ENCODE measurements at regions not wholly inside any gene's neighbourhood (a gene's known extent, or its start where the extent isn't known, plus 50 kb on each side); places are given as distances from the start of the nearest gene placed in this dataset.

DNA sequence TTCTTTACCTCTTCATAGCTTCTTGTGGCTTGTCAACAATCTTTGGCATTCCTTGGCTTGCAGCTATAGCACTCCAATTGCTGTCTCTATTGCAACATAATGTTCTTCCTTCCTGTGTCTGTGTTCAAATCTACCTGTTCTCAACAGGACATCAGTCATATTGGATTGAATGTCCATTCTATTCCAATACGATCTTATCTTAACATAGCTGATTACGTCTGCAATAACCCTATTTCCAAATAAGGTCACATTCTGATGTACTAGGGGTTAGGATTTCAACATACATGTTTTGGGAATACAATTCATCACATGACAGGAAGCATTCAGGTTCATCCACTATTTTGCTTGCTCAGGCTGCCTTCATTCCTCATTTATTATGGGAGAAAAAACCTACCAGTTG lies 684.4 kb upstream of the CITED2 start:
- DNase-seq (ENCODE audit: low read depth in 3 of 3, low spot score in 1 of 3): no peak

GRCh38 chr6:140052736-140053729 lies 678.6 kb upstream of the CITED2 start:
- DNase-seq (ENCODE audit: low read depth in 3 of 3, low spot score in 1 of 3): no peak

DNA sequence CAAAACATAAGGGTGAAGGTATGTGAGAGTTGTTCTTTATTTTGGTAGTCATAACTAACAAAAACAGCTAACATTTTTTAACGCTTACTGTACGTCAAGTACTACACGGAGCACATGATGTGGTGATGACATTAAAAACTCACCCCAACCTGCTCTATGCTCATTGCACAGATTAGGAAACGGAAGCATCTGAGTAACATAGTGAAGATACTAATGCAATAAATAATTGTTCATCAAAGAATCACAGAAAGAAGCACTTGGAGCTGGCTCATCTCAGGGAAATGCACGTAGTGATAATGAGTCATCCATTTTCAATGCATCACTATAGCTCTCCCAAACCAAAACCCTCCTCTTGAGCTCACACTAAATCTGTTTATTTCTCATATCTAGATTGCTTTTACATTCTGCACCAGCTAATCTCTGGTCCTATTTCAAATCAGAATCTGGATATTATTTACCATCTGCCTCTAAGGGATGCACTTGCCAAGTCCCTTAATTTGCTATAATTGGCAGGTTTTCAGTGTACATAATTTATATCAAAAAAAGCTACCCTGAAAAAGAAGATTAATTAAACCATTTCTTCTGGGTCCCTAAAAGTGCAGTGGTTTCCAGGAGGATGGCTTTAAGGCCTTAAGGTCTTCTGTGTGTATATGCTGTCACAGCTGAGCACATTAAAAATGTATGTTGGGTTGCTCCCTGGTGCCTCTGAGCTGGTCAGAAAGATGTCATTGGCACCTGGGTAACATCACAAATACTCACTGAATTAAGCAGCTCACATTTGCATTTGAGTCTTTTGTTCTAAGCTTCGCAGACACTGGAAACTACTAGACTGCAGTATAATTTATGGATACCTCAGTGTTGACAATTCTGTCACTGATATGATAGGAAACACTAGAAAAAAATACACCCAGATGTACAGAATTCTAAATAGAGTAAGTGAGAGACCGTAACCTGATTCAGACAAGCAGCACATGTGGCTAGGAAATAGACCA lies 677.4 kb upstream of the CITED2 start:
- DNase-seq (ENCODE audit: low read depth in 3 of 3, low spot score in 1 of 3): no peak

DNA sequence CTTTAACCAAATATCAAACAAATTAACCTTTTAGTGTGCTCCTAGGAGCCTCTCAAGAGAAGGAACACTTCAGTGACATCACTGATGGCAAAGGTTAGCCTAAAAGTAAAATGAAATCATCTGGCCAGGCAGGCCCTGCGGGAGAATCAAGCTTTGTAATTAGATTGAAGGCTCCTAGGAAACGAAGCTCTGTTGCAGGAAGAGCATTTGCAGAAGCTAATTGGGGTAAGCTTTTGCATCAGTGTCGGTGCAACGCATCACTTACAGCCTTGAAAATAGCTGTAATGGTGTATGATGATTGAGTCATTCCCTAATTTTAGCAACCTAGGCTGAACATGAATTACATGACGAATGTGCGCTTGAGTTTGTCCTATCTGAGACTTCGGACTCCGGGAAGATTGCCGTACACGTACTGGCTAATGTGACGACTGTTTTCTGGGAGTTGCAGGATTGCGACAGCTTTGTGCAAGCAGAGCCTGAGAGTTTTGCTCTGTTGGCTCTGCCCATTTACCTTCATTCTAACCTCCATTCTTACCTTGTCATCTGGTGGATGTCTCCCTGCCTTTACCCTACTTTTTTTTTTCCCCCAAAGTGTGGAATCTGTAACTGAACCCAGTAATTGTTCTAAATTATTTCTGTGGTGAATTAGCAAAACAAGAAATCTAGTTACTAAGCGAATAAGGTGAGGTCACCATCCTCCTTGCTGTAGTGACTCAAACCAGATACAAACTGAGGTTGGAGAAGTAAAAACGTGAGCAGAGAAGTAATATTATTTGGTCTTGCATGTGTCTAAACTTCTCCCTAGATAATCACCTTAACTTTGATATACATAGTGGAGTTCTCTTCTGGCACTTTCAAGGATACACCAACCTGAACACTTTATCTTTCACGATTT lies 675.9 kb upstream of the CITED2 start:
- no peak for DNase-seq (ENCODE audit: low read depth in 3 of 3, low spot score in 1 of 3)

DNA sequence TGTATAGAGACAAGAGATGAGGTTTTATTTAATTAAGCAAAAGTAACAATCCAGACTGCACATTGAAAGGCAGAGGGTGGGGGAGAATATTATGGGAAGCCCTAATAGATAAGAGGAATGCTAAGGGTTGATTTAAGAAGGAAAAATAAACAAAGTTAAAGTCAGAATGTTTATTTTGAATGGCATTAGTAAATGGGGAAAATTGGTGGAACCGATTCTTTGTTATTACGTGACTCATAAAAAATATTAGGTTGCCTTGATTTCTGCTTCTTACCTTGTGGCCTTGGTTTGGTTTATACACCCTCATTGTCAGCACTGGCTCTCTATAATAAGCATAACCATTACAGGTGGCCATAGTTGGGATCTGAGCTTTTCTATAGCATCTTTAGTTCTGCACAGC lies 674.8 kb upstream of the CITED2 start:
- no peak for DNase-seq (ENCODE audit: low read depth in 3 of 3, low spot score in 1 of 3)

GRCh38 chr6:140048202-140048790 lies 673.8 kb upstream of the CITED2 start:
- no peak for DNase-seq (ENCODE audit: low read depth in 3 of 3, low spot score in 1 of 3)

- no peak for DNase-seq (ENCODE audit: low read depth in 3 of 3, low spot score in 1 of 3)
These were observed 672.9 kb upstream of the CITED2 start for GRCh38 chr6:140047321-140047720.

- DNase-seq (ENCODE audit: low read depth in 3 of 3, low spot score in 1 of 3): no peak
These were observed 671.7 kb upstream of the CITED2 start for GRCh38 chr6:140046016-140046632.

GRCh38 chr6:140045116-140045515 lies 670.7 kb upstream of the CITED2 start:
- no peak for DNase-seq (ENCODE audit: low read depth in 3 of 3, low spot score in 1 of 3)

GRCh38 chr6:140044626-140045025 lies 670.2 kb upstream of the CITED2 start:
- no peak for DNase-seq (ENCODE audit: low read depth in 3 of 3, low spot score in 1 of 3)

DNA sequence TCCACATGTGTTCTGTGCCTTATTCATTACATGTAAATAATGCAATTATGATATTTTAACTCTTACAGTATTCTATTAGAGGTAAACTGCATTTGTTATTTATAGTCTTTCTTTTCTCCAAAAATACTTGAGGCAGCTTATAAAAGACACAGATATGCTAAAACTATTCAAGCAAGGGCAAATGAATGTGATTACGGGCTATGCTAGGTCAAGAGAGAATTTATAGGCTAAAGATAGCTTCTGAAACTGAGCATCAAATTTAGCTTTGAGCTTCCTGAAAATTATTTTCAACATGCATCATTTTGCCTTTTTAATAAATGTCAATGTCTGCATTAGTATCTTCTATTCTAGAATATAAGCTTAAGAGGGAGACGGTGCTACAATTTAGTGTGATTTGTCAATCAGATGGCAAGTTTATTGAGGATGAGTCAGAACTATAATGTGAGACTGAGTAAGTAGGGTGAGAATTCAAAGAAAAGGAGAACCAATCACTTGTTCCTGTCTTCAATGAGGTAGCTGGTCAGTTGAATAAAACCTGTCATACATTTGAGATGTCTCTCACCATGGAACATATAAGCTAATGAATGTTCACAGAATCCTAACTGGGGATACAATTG lies 669.4 kb upstream of the CITED2 start:
- DNase-seq (ENCODE audit: low read depth in 3 of 3, low spot score in 1 of 3): no peak

GRCh38 chr6:140043357-140043756 lies 668.9 kb upstream of the CITED2 start:
- DNase-seq (ENCODE audit: low read depth in 3 of 3, low spot score in 1 of 3): no peak

DNA sequence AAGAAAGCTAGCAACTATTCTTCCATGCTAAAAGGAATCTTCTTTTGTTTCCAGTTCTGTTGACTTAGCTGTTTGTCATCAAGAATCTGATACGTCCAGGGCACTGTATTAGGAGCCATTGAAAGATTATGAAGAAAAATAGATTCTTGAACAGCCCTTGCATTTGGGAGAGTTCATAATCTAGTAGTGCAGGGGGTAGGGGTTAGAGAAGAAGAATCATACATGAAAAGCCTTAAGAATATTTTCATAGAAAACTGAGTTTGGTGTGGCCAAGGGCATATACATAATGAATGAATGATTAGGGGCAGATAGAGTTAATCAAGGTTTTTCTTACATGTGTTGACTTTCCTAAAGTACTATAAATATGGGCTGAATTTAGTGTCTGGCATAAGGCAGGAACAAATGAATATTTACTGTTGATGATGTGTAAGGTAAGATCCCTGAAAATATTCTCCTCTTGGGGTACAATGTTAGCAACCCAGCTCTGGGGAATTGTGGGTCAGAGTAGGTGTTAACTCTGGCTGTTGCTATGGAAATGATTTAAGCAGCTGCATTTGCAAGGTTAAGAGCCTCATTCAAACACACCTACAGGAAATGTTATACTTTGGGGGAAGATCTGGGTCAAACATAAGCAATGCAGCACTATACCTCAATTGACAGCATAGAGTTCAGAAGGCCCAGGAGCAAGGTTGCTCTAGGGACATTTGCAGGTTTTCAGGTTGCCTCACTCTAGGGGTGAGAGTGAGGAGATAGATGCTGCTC lies 667.3 kb upstream of the CITED2 start:
- DNase-seq (ENCODE audit: low read depth in 3 of 3, low spot score in 1 of 3): no peak

DNA sequence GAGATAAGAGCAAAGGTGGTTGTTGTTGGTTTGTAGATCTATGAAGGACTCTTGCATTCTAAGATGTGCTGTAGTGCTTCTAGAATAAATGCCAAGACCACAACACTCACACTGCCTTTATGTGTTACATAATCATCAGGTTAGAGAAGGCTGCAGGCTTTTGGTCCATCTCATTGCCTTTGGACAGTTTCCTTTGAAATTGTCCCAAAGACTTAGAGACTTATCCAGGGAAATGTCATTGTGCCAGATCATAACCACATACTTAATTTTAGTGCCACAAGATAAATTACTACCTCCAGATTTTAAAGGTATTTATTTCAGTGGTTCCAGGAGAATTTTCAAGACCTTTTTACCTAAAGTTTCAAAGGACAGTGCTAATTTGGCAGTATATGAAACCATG lies 666.6 kb upstream of the CITED2 start:
- DNase-seq (ENCODE audit: low read depth in 3 of 3, low spot score in 1 of 3): no peak

GRCh38 chr6:140040396-140040795 lies 665.9 kb upstream of the CITED2 start:
- no peak for DNase-seq (ENCODE audit: low read depth in 3 of 3, low spot score in 1 of 3)

DNA sequence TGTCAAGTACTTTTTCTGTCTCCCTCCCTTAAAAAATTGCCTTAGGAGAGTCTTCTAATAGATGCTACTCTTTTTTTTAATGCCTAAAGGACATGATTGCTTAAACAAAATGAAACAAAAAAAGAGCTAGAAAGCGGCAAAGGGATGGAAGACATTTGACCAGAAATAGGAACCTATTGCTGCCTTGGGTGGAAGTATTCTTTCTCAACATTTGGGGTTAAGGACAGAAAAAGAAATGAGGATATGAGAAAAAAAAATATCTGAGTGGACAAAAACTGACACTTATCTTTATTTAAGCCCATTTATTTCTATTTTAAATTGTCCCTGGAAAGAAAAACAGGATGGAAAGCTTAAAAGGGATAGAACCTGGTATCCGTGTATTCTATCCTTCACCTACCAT lies 664.9 kb upstream of the CITED2 start:
- DNase-seq (ENCODE audit: low read depth in 3 of 3, low spot score in 1 of 3): no peak

DNA sequence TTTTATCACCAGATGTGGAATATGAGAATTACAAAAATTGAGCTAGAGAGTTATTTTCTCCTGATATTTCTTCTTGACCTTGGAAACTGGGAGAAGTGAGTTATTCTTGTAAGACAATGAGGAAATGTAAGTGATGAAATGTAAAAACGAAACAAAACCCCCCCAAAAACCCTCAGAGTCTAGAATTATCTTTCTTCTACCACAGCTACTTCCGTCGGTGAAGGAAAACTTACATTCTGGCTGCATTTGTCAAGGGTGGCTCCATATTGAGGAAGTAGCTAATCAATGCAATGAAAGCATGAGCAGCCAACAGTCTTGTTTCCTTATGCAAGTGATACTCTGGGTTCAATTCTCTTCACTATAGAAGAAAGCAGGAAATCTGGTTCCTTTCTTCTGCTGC lies 661.7 kb upstream of the CITED2 start:
- DNase-seq (ENCODE audit: low read depth in 3 of 3, low spot score in 1 of 3): no peak

DNA sequence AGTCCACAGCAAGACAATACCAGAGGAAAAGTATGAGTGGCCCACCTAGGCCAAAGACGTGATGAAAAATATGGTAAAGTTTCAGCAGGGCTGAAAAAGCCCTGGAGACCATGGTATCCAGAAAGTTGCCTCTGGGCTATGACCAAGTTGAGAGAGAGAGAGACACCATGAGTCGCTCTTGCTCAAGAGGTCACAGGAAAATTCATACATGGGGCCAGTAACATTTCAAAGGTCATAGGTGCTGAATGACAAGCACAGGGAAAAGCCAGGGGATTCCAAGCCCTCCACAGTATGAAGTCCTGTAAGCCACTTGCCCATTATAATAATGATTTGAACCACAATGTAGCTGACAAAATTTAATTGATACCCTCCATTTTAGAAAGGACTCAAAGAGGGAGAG lies 657.7 kb upstream of the CITED2 start:
- no peak for DNase-seq (ENCODE audit: low read depth in 3 of 3, low spot score in 1 of 3)

DNA sequence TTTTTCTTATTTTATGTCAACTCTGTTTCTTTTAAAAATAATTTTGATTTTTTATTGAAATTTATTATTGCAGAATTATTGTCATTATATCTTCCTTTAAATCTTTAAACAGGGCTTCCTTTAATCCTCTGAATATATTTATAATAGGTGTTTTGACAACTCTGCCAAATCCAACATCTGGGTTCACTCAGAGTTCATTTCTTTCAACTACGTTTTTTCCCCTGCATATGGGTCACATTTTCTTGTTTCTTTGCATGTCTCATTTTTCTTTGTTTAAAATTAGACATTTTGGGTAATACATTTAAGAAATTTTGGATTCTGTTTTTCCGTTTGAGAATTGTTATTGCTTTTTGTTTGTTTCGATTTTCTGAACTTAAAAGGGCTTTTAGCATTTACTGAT lies 655.1 kb upstream of the CITED2 start:
- DNase-seq (ENCODE audit: low read depth in 3 of 3, low spot score in 1 of 3): no peak
